OCI-LY3 (cell line): ENCODE measurements at regions not wholly inside any gene's neighbourhood (a gene's known extent, or its start where the extent isn't known, plus 50 kb on each side); places are given as distances from the start of the nearest gene placed in this dataset.

Experiments used
- EZH2phosphoT487 ChIP-seq: fragments of 200-600 bp; shearing (Covaris generic); IDR thresholded peaks from 2 replicates; pipeline ENCODE4 v1.6.1; 2018; ENCODE audit warnings: antibody characterized with exemption, mixed run types, low read depth
- TF ChIP-seq, protein P1 (sequence below): fragments of 200-600, 300-600 bp; sonication (generic); IDR thresholded peaks from 2 replicates; pipeline ENCODE4 v1.5.1; 2014; ENCODE audit warnings: antibody characterized with exemption, low read length, low read depth

DNA sequence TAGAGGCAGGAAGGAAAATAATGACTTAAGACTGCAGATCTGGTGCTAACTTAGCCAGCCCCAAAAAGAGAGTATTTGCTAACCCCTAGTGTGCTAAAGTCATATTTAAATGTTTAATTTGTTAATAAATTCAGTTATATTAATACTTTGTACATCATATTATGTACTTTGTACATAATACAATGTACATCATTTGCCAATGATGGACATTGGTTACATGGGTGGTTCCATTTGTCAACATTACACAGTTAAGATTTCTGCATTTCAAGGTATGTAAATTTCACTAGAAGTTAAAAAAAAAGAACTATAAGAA, 63.9 kb upstream of the PIM1 start:
- TF ChIP-seq, protein P1, sequence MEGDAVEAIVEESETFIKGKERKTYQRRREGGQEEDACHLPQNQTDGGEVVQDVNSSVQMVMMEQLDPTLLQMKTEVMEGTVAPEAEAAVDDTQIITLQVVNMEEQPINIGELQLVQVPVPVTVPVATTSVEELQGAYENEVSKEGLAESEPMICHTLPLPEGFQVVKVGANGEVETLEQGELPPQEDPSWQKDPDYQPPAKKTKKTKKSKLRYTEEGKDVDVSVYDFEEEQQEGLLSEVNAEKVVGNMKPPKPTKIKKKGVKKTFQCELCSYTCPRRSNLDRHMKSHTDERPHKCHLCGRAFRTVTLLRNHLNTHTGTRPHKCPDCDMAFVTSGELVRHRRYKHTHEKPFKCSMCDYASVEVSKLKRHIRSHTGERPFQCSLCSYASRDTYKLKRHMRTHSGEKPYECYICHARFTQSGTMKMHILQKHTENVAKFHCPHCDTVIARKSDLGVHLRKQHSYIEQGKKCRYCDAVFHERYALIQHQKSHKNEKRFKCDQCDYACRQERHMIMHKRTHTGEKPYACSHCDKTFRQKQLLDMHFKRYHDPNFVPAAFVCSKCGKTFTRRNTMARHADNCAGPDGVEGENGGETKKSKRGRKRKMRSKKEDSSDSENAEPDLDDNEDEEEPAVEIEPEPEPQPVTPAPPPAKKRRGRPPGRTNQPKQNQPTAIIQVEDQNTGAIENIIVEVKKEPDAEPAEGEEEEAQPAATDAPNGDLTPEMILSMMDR, result no peak
- TF ChIP-seq EZH2phosphoT487, result no peak
